Endothelial cell of umbilical vein (primary cell): ENCODE measurements at regions not wholly inside any gene's neighbourhood (a gene's known extent, or its start where the extent isn't known, plus 50 kb on each side); places are given as distances from the start of the nearest gene placed in this dataset.

Experiments used
- BruUV-seq: library from RNA; stranded (reverse); fragments of 400-500 nt; replicated peaks from 2 replicates; lab custom pipeline; 2021; lab: Mats Ljungman, UMichigan
- CTCF ChIA-PET: fragments of 300-600, 350-600 bp; sonication (Branson Sonifier 250); formaldehyde crosslinking; loops from one replicate; lab custom pipeline; 2021; ENCODE audit warnings: antibody characterized with exemption, inconsistent platforms; lab: Charles Lee
- POLR2A ChIA-PET: fragments of 300-600, 350-600 bp; sonication (Branson Sonifier 250); formaldehyde crosslinking; loops from one replicate; lab custom pipeline; 2021; ENCODE audit warnings: antibody characterized with exemption, inconsistent platforms; lab: Charles Lee
- DNase-seq: peaks from one replicate; pipeline ENCODE4 v3.0.0-alpha.2; 2011; ENCODE audit warnings: low read depth, low spot score
- FAIRE-seq: peaks from 2 replicates; lab custom pipeline; 2011; peaks lifted over from hg19 to GRCh38; lab: Jason Lieb, UNC
- H2AFZ ChIP-seq: 2 replicates; pipeline ENCODE4 v1.6.0; 2012; ENCODE audit warnings: low read depth, low read length, control low read depth, inconsistent platforms
- H3K27ac ChIP-seq: 2 replicates; pipeline ENCODE4 v1.5.1; 2011; ENCODE audit warnings: low read depth, mild to moderate bottlenecking, control low read depth, low read length, moderate library complexity; ENCODE audit not compliant: insufficient read depth
- H3K27me3 ChIP-seq, 2 experiments: 2 replicates each; pipeline versions ENCODE4 v1.6.0 to v1.6.1; 2011; ENCODE audit warnings: low read length in 2 of 2, mixed read lengths in 1 of 2; ENCODE audit not compliant: control insufficient read depth in 2 of 2, insufficient read depth in 2 of 2
- H3K36me3 ChIP-seq, 2 experiments: 2 replicates in 1 of 2; 3 replicates in 1 of 2; pipeline ENCODE4 v1.5.1; 2011; ENCODE audit warnings: low read length in 2 of 2, mild to moderate bottlenecking in 1 of 2, moderate library complexity in 1 of 2; ENCODE audit not compliant: control insufficient read depth in 2 of 2, insufficient read depth in 2 of 2; ENCODE audit errors: extremely low read depth in 1 of 2
- H3K4me1 ChIP-seq: 3 replicates; pipeline ENCODE4 v1.5.1; 2011; ENCODE audit warnings: mild to moderate bottlenecking, low read length; ENCODE audit not compliant: control insufficient read depth, insufficient read depth; ENCODE audit errors: extremely low read depth
- H3K4me2 ChIP-seq: 2 replicates; pipeline ENCODE4 v1.6.1; 2011; ENCODE audit warnings: low read length, control low read depth, mixed read lengths; ENCODE audit not compliant: insufficient read depth
- H3K4me3 ChIP-seq, 3 experiments: fragments of 200-600 bp in 1 of 3; sonication (generic), shearing (Covaris generic) in 1 of 3; replicated peaks in 1 of 3; 2 replicates each; pipeline ENCODE4 v1.5.1; 2011 to 2016; ENCODE audit warnings: control low read depth in 3 of 3, low read length in 3 of 3, mild to moderate bottlenecking in 2 of 3, inconsistent platforms in 1 of 3, low read depth in 1 of 3, moderate library complexity in 1 of 3; ENCODE audit not compliant: insufficient read depth in 1 of 3
- H3K79me2 ChIP-seq: 2 replicates; pipeline ENCODE4 v1.6.0; 2012; ENCODE audit warnings: low read length, inconsistent platforms; ENCODE audit not compliant: control insufficient read depth, insufficient read depth
- H3K9ac ChIP-seq: replicated peaks from 2 replicates; pipeline ENCODE3; 2011; ENCODE audit warnings: low read length, control low read depth; ENCODE audit not compliant: insufficient read depth; ENCODE audit errors: extremely low read depth
- H3K9me1 ChIP-seq: replicated peaks from 3 replicates; pipeline ENCODE4 v1.6.0; 2011; ENCODE audit warnings: mild to moderate bottlenecking, low read length; ENCODE audit not compliant: control insufficient read depth, insufficient read depth; ENCODE audit errors: extremely low read depth
- H3K9me3 ChIP-seq: replicated peaks from 2 replicates; pipeline ENCODE4 v1.5.1; 2012; ENCODE audit warnings: low read length, inconsistent platforms; ENCODE audit not compliant: control insufficient read depth, insufficient read depth
- H4K20me1 ChIP-seq: replicated peaks from 2 replicates; pipeline ENCODE3; 2011; ENCODE audit warnings: mild to moderate bottlenecking, low read length; ENCODE audit not compliant: control insufficient read depth, insufficient read depth; ENCODE audit errors: extremely low read depth
- CTCF ChIP-seq, 2 donors: IDR thresholded peaks; 1 replicate in 1 of 2; 2 replicates in 1 of 2; pipeline ENCODE4 v1.5.1; 2011; ENCODE audit warnings: low read length in 2 of 2, mild to moderate bottlenecking in 2 of 2, moderate library complexity in 2 of 2, control low read depth in 1 of 2, inconsistent platforms in 1 of 2, low read depth in 1 of 2; ENCODE audit not compliant: insufficient read depth in 1 of 2; ENCODE audit errors: extremely low read depth in 1 of 2
- EZH2 ChIP-seq: IDR thresholded peaks from 2 replicates; pipeline ENCODE4 v1.6.1; 2012; ENCODE audit warnings: borderline replicate concordance, low read depth, mild to moderate bottlenecking, moderate library complexity, low read length, inconsistent platforms; ENCODE audit not compliant: severe bottlenecking
- FOS ChIP-seq: IDR thresholded peaks from 2 replicates; pipeline ENCODE4 v1.6.1; 2011; ENCODE audit warnings: mild to moderate bottlenecking, low read length, moderate library complexity, borderline replicate concordance; ENCODE audit not compliant: insufficient read depth
- GATA2 ChIP-seq: IDR thresholded peaks from 2 replicates; pipeline ENCODE4 v1.7.0; 2011; ENCODE audit warnings: low read depth, mild to moderate bottlenecking, moderate library complexity, mixed read lengths, low read length; ENCODE audit not compliant: insufficient read length, insufficient read depth
- JUN ChIP-seq: IDR thresholded peaks from 2 replicates; pipeline ENCODE4 v1.6.1; 2011; ENCODE audit warnings: borderline replicate concordance, low read depth; ENCODE audit not compliant: insufficient read length, insufficient read depth
- MAX ChIP-seq: IDR thresholded peaks from 2 replicates; pipeline ENCODE4 v1.6.1; 2011; ENCODE audit not compliant: insufficient read depth, insufficient read length
- MYC ChIP-seq: IDR thresholded peaks from one replicate; pipeline ENCODE4 v1.6.1; 2011; ENCODE audit warnings: mild to moderate bottlenecking, low read depth, low read length
- POLR2A ChIP-seq: IDR thresholded peaks from 2 replicates; pipeline ENCODE4 v1.6.1; 2012; ENCODE audit warnings: low read depth, mild to moderate bottlenecking, control low read depth, low read length
- POLR2AphosphoS5 ChIP-seq: IDR thresholded peaks from 2 replicates; pipeline ENCODE4 v1.6.1; 2012; ENCODE audit warnings: low read depth, mild to moderate bottlenecking, control low read depth, low read length, moderate library complexity; ENCODE audit not compliant: insufficient read depth
- dilution Hi-C: fragments of 300-500 bp; cut with MboI; formaldehyde crosslinking; loops from one replicate; pipeline ENCODE4 v1.15.0; 2019; ENCODE audit warnings: low sequenced_read_pairs; ENCODE audit not compliant: extremely low pct_ligation_motif_present
- intact Hi-C: fragments of 100-400 bp; cut with micrococcal nuclease; formaldehyde crosslinking; loops from one replicate; pipeline ENCODE4 v1.10.0; 2022

GRCh38 chr2:238995634-238996033, 147.7 kb downstream of the TWIST2 start:
- POLR2A ChIA-PET: no interaction called here
- H3K27me3 ChIP-seq: no peaks in the 10 kb centered on the region
- H3K79me2 ChIP-seq: no peaks in the 10 kb centered on the region
- no peak for FAIRE-seq
- no peaks in the 10 kb centered on the region for H3K9me3 ChIP-seq
- TF ChIP-seq POLR2A (no peak), GATA2 (no peak), JUN (no peak), MAX (no peak), MYC (no peak), CTCF (IDR thresholded peaks at IDR 0.05; ENCODE audit: extremely low read depth in 1 of 2, insufficient read depth in 1 of 2, low read depth in 1 of 2, low read length in 2 of 2) (no peak), FOS (no peak), EZH2 (no peak), POLR2AphosphoS5 (no peak)
- no peak overlapping the region for H3K27ac ChIP-seq
- dilution Hi-C loops: no loop called here
- no peak overlapping the region for H3K4me3 ChIP-seq
- CTCF ChIA-PET: interaction anchor here (1.1 kb wide), 1 partner anchor 21 kb away, joined by 3 read pairs; no protein-coding TSS in a partner anchor
- H3K36me3 ChIP-seq: no peaks in the 10 kb centered on the region
- no peak overlapping the region for H3K4me2 ChIP-seq
- no peaks in the 10 kb centered on the region for H3K4me1 ChIP-seq
- no peak overlapping the region for H3K9ac ChIP-seq
- DNase-seq: no peak
- no peak overlapping the region for H2AFZ ChIP-seq
- no peaks in the 10 kb centered on the region for H3K9me1 ChIP-seq
- intact Hi-C loops: no loop called here
- no TSS peak for BruUV-seq
- H4K20me1 ChIP-seq: no peaks in the 10 kb centered on the region
